Ishikawa (cell line): ENCODE measurements at regions not wholly inside any gene's neighbourhood (a gene's known extent, or its start where the extent isn't known, plus 50 kb on each side); places are given as distances from the start of the nearest gene placed in this dataset.

Experiments
- CEBPB ChIP-seq: IDR thresholded peaks from 2 replicates; pipeline ENCODE4 v1.6.1; 2012
- EGR1 ChIP-seq: IDR thresholded peaks from 2 replicates; pipeline ENCODE4 v1.6.1; 2012
- EP300 ChIP-seq: IDR thresholded peaks from 2 replicates; pipeline ENCODE4 v1.6.1; 2012; ENCODE audit warnings: borderline replicate concordance
- FOXM1 ChIP-seq: IDR thresholded peaks from 2 replicates; pipeline ENCODE4 v1.6.1; 2012; ENCODE audit warnings: low read depth, borderline replicate concordance
- RAD21 ChIP-seq: IDR thresholded peaks from 2 replicates; pipeline ENCODE4 v1.6.1; 2012; ENCODE audit warnings: low read depth
- TEAD4 ChIP-seq: IDR thresholded peaks from 2 replicates; pipeline ENCODE4 v1.6.1; 2012
- YY1 ChIP-seq: IDR thresholded peaks from 2 replicates; pipeline ENCODE4 v1.6.1; 2012; ENCODE audit warnings: low read depth
- ZBTB7A ChIP-seq: IDR thresholded peaks from 2 replicates; pipeline ENCODE4 v1.6.1; 2012; ENCODE audit warnings: low read depth
- TF ChIP-seq, protein P1 (sequence below): IDR thresholded peaks from 2 replicates; pipeline ENCODE4 v1.6.1; 2012; ENCODE audit warnings: low read depth, mild to moderate bottlenecking
- TF ChIP-seq, protein P2 (sequence below): IDR thresholded peaks from 2 replicates; pipeline ENCODE4 v1.6.1; 2012

DNA sequence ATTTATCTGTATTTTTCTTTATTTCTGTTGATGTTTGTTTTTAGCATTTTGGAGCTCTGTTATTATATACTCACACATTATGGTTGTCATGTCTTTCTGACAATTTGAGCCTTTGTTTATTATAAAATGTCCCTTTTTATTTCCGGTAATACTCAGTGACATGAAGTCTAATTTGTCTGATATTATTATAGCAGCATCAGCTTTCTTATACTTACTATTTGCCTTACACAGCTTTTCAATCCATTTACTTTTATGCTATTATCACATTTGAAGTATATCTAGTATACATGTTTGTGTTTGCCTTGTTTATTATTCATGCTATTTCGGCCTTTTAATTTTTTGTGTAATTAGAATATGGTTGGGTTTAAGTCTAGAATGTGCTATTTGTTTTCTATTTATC, 430.6 kb upstream of the FANCL start:
- TF ChIP-seq EP300 (no peak), FOXM1 (no peak), CEBPB (no peak), YY1 (no peak), ZBTB7A (no peak), RAD21 (no peak), EGR1 (no peak), TEAD4 (no peak)
- TF ChIP-seq, protein P1, sequence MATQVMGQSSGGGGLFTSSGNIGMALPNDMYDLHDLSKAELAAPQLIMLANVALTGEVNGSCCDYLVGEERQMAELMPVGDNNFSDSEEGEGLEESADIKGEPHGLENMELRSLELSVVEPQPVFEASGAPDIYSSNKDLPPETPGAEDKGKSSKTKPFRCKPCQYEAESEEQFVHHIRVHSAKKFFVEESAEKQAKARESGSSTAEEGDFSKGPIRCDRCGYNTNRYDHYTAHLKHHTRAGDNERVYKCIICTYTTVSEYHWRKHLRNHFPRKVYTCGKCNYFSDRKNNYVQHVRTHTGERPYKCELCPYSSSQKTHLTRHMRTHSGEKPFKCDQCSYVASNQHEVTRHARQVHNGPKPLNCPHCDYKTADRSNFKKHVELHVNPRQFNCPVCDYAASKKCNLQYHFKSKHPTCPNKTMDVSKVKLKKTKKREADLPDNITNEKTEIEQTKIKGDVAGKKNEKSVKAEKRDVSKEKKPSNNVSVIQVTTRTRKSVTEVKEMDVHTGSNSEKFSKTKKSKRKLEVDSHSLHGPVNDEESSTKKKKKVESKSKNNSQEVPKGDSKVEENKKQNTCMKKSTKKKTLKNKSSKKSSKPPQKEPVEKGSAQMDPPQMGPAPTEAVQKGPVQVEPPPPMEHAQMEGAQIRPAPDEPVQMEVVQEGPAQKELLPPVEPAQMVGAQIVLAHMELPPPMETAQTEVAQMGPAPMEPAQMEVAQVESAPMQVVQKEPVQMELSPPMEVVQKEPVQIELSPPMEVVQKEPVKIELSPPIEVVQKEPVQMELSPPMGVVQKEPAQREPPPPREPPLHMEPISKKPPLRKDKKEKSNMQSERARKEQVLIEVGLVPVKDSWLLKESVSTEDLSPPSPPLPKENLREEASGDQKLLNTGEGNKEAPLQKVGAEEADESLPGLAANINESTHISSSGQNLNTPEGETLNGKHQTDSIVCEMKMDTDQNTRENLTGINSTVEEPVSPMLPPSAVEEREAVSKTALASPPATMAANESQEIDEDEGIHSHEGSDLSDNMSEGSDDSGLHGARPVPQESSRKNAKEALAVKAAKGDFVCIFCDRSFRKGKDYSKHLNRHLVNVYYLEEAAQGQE, result no peak
- TF ChIP-seq, protein P2, sequence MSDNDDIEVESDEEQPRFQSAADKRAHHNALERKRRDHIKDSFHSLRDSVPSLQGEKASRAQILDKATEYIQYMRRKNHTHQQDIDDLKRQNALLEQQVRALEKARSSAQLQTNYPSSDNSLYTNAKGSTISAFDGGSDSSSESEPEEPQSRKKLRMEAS, result no peak
